Liver (tissue), 8 donors: ENCODE measurements at regions not wholly inside any gene's neighbourhood (a gene's known extent, or its start where the extent isn't known, plus 50 kb on each side); places are given as distances from the start of the nearest gene placed in this dataset.

Experiments
- DNase-seq: peaks from one replicate; pipeline ENCODE4 v3.0.0-alpha.2; 2017; ENCODE audit warnings: low spot score
- H3K27ac ChIP-seq, 2 donors: one replicate each; pipeline ENCODE4 v1.7.0; 2013; ENCODE audit warnings: inconsistent platforms in 2 of 2, low read length in 2 of 2, control low read depth in 1 of 2, low read depth in 1 of 2, mild to moderate bottlenecking in 1 of 2
- H3K27me3 ChIP-seq, 4 donors: one replicate each; pipeline versions ENCODE4 v1.6.1 to v1.7.0; 2013; ENCODE audit warnings: low read length in 3 of 4, inconsistent platforms in 1 of 4, mild to moderate bottlenecking in 1 of 4, moderate library complexity in 1 of 4; ENCODE audit not compliant: control insufficient read depth in 4 of 4, insufficient read depth in 4 of 4
- H3K36me3 ChIP-seq, 4 donors: one replicate each; pipeline versions ENCODE4 v1.6.1 to v1.7.0; 2013; ENCODE audit warnings: low read length in 3 of 4, mild to moderate bottlenecking in 3 of 4, low read depth in 1 of 4, moderate library complexity in 1 of 4; ENCODE audit not compliant: control insufficient read depth in 4 of 4, insufficient read depth in 3 of 4
- H3K4me1 ChIP-seq, 4 donors: one replicate each; pipeline versions ENCODE4 v1.6.1 to v1.7.0; 2013; ENCODE audit warnings: low read length in 3 of 4, mild to moderate bottlenecking in 3 of 4, moderate library complexity in 1 of 4; ENCODE audit not compliant: control insufficient read depth in 4 of 4, insufficient read depth in 4 of 4
- H3K4me3 ChIP-seq, 3 donors: one replicate each; pipeline versions ENCODE4 v1.6.1 to v1.7.0; 2013; ENCODE audit warnings: low read length in 3 of 3, control low read depth in 1 of 3, low read depth in 1 of 3, mild to moderate bottlenecking in 1 of 3
- H3K9ac ChIP-seq, 2 donors: one replicate each; pipeline ENCODE4 v1.7.0; 2013; ENCODE audit warnings: low read length in 2 of 2, mild to moderate bottlenecking in 2 of 2, moderate library complexity in 2 of 2, control low read depth in 1 of 2, low read depth in 1 of 2
- H3K9me3 ChIP-seq, 4 donors: one replicate each; pipeline versions ENCODE4 v1.6.1 to v1.7.0; 2013; ENCODE audit warnings: low read length in 3 of 4; ENCODE audit not compliant: control insufficient read depth in 4 of 4
- ATF3 ChIP-seq: IDR thresholded peaks from 2 replicates; pipeline ENCODE4 v1.6.1; 2016; ENCODE audit warnings: antibody characterized with exemption
- CTCF ChIP-seq: fragments of 150-350 bp; IDR thresholded peaks from 2 replicates; pipeline ENCODE4 v1.5.1; 2017; ENCODE audit warnings: improper control_type of control experiment, low read depth, low read length; ENCODE audit not compliant: missing input control
- FOXA1 ChIP-seq: IDR thresholded peaks from 2 replicates; pipeline ENCODE4 v1.6.1; 2016; ENCODE audit warnings: antibody characterized with exemption
- FOXA2 ChIP-seq: IDR thresholded peaks from 2 replicates; pipeline ENCODE4 v1.6.1; 2016; ENCODE audit warnings: antibody characterized with exemption
- GABPA ChIP-seq, 2 donors: IDR thresholded peaks in 1 of 2; conservative IDR thresholded peaks in 1 of 2; 2 replicates each; pipeline ENCODE4 v1.6.1; 2016; ENCODE audit warnings: antibody characterized with exemption in 2 of 2, mild to moderate bottlenecking in 1 of 2, moderate library complexity in 1 of 2
- HNF4A ChIP-seq, 2 donors: conservative IDR thresholded peaks; 2 replicates each; pipeline ENCODE4 v1.6.1; 2016; ENCODE audit warnings: antibody characterized with exemption in 2 of 2, mild to moderate bottlenecking in 2 of 2
- HNF4G ChIP-seq: IDR thresholded peaks from 2 replicates; pipeline ENCODE4 v1.6.1; 2016; ENCODE audit warnings: antibody characterized with exemption
- JUND ChIP-seq, 2 donors: IDR thresholded peaks; 2 replicates each; pipeline ENCODE4 v1.6.1; 2016; ENCODE audit warnings: antibody characterized with exemption in 2 of 2
- MAX ChIP-seq: IDR thresholded peaks from 2 replicates; pipeline ENCODE4 v1.6.1; 2016; ENCODE audit warnings: antibody characterized with exemption
- NR2F2 ChIP-seq: IDR thresholded peaks from 2 replicates; pipeline ENCODE4 v1.6.1; 2016; ENCODE audit warnings: antibody characterized with exemption
- RAD21 ChIP-seq, 2 donors: IDR thresholded peaks; 2 replicates each; pipeline ENCODE4 v1.6.1; 2016; ENCODE audit warnings: antibody characterized with exemption in 2 of 2, mild to moderate bottlenecking in 2 of 2
- REST ChIP-seq: IDR thresholded peaks from 2 replicates; pipeline ENCODE4 v1.6.1; 2016; ENCODE audit warnings: antibody characterized with exemption, mild to moderate bottlenecking
- RXRA ChIP-seq, 2 donors: IDR thresholded peaks; 2 replicates each; pipeline ENCODE4 v1.6.1; 2017 to 2018; ENCODE audit warnings: antibody characterized with exemption in 2 of 2, mild to moderate bottlenecking in 1 of 2
- SP1 ChIP-seq: IDR thresholded peaks from 2 replicates; pipeline ENCODE4 v1.6.1; 2018; ENCODE audit warnings: antibody characterized with exemption, mild to moderate bottlenecking
- TAF1 ChIP-seq: conservative IDR thresholded peaks from 2 replicates; pipeline ENCODE4 v1.6.1; 2016; ENCODE audit warnings: antibody characterized with exemption, mild to moderate bottlenecking
- YY1 ChIP-seq: IDR thresholded peaks from 2 replicates; pipeline ENCODE4 v1.6.1; 2016; ENCODE audit warnings: antibody characterized with exemption, mild to moderate bottlenecking
- ZBTB33 ChIP-seq: IDR thresholded peaks from 2 replicates; pipeline ENCODE4 v1.6.1; 2016; ENCODE audit warnings: antibody characterized with exemption
- WGBS: extraction: QIAGEN DNeasy Blood & Tissue Kit; methylation state at CpG from one replicate; pipeline ENCODE4 v1.1.7; 2013; 5-methylcytosine and 5-hydroxymethylcytosine counted together
- donor health status: healthy.
- donor health status: healthy.
- donor health status: healthy.
- donor health status: healthy.
- donor health status: healthy.

- TF ChIP-seq FOXA1: no peak
- no peak for TF ChIP-seq NR2F2
Measured at GRCh38 chr20:19026121-19026878, 186.1 kb upstream of the SLC24A3 start (continued).

GRCh38 chr20:19026901-19027644 is 185.4 kb upstream of the SLC24A3 start:
- WGBS: 77% methylated on average over 11 of the region's 11 CpGs
- Histone ChIP-seq H3K36me3 (no peaks in the 10 kb centered on the region), H3K27ac (no peak overlapping the region), H3K4me3 (no peak overlapping the region), H3K27me3 (no peaks in the 10 kb centered on the region), H3K9me3 (no peaks in the 10 kb centered on the region), H3K9ac (no peak overlapping the region), H3K4me1 (no peaks in the 10 kb centered on the region)
- TF ChIP-seq YY1: no peak
- no peak for TF ChIP-seq FOXA2
- TF ChIP-seq ZBTB33: no peak
- TF ChIP-seq SP1: no peak
- no peak for TF ChIP-seq RXRA (IDR thresholded peaks at IDR 0.05)
- TF ChIP-seq HNF4A (conservative IDR thresholded peaks at IDR 0.05): no peak
- TF ChIP-seq HNF4G: no peak
- TF ChIP-seq CTCF: no peak
- no peak for TF ChIP-seq NR2F2
- TF ChIP-seq TAF1: no peak
- no peak for TF ChIP-seq GABPA (IDR thresholded peaks at IDR 0.05 in 1 of 2, conservative IDR thresholded peaks at IDR 0.05 in 1 of 2)
- no peak for TF ChIP-seq REST
- TF ChIP-seq RAD21 (IDR thresholded peaks at IDR 0.05): no peak
- TF ChIP-seq MAX: no peak
- TF ChIP-seq ATF3: no peak
- no peak for TF ChIP-seq JUND (IDR thresholded peaks at IDR 0.05)
- no peak for DNase-seq
